SK-N-SH (cell line): ENCODE measurements at regions not wholly inside any gene's neighbourhood (a gene's known extent, or its start where the extent isn't known, plus 50 kb on each side); places are given as distances from the start of the nearest gene placed in this dataset.

Source experiments
- CTCF ChIA-PET: fragments of 300-600, 350-600 bp; formaldehyde crosslinking; extraction: SDS; loops from one replicate; lab custom pipeline; 2021; lab: Yijun Ruan, JAX
- POLR2A ChIA-PET: fragments of 350-600 bp; sonication (Branson Sonifier 250); formaldehyde crosslinking; extraction: SDS; loops from one replicate; lab custom pipeline; 2020; ENCODE audit warnings: antibody characterized with exemption, inconsistent platforms; lab: Yijun Ruan, JAX
- DNase-seq: peaks from one replicate; pipeline ENCODE4 v3.0.0; 2012
- H2AFZ ChIP-seq: fragments of 200-600 bp; sonication (generic); 2 replicates; pipeline ENCODE4 v1.8.1; 2016; ENCODE audit warnings: antibody characterized with exemption, mild to moderate bottlenecking, low read depth
- H3F3A ChIP-seq: fragments of 200-600 bp; sonication (generic); replicated peaks from 2 replicates; pipeline ENCODE3; 2016; ENCODE audit warnings: antibody characterized with exemption, mild to moderate bottlenecking; ENCODE audit not compliant: insufficient read depth
- H3K27ac ChIP-seq, 2 experiments: fragments of 200-500 bp in 1 of 2; fragments of 200-600 bp in 1 of 2; sonication (Bioruptor generic) in 1 of 2; sonication (generic), shearing (Covaris generic) in 1 of 2; 2 replicates each; pipeline versions ENCODE4 v1.5.1 to v1.6.1; 2014 to 2016; ENCODE audit warnings: low read depth in 2 of 2, inconsistent platforms in 1 of 2, low read length in 1 of 2, mild to moderate bottlenecking in 1 of 2, mixed read lengths in 1 of 2
- H3K27me3 ChIP-seq: fragments of 200-600 bp; sonication (generic), shearing (Covaris generic); 2 replicates; pipeline ENCODE4 v1.6.1; 2016; ENCODE audit warnings: mixed run types; ENCODE audit not compliant: insufficient read depth
- H3K36me3 ChIP-seq, 2 experiments: fragments of 200-500 bp in 1 of 2; fragments of 200-600 bp in 1 of 2; sonication (Bioruptor generic) in 1 of 2; sonication (generic) in 1 of 2; replicated peaks in 1 of 2; 2 replicates each; pipeline versions ENCODE3 to v1.5.1; 2014 to 2016; ENCODE audit warnings: low read length in 1 of 2, mild to moderate bottlenecking in 1 of 2; ENCODE audit not compliant: insufficient read depth in 2 of 2, control insufficient read depth in 1 of 2
- H3K4me1 ChIP-seq, 2 experiments: fragments of 200-500 bp in 1 of 2; fragments of 200-600 bp in 1 of 2; sonication (Bioruptor generic) in 1 of 2; sonication (generic), shearing (Covaris generic) in 1 of 2; 2 replicates each; pipeline versions ENCODE4 v1.5.1 to v1.6.1; 2014 to 2016; ENCODE audit warnings: low read depth in 1 of 2, low read length in 1 of 2, mixed run types in 1 of 2; ENCODE audit not compliant: insufficient read depth in 2 of 2, control insufficient read depth in 1 of 2
- H3K4me2 ChIP-seq: fragments of 200-600 bp; sonication (generic), shearing (Covaris generic); 2 replicates; pipeline ENCODE4 v1.6.1; 2017; ENCODE audit warnings: mixed run types
- H3K4me3 ChIP-seq, 2 experiments: fragments of 200-500 bp in 1 of 2; fragments of 200-600 bp in 1 of 2; sonication (Bioruptor generic) in 1 of 2; sonication (generic), shearing (Covaris generic) in 1 of 2; 2 replicates each; pipeline versions ENCODE4 v1.5.1 to v1.8.1; 2014 to 2016; ENCODE audit warnings: low read depth in 2 of 2, inconsistent platforms in 1 of 2, low read length in 1 of 2, mild to moderate bottlenecking in 1 of 2, mixed read lengths in 1 of 2, moderate library complexity in 1 of 2
- H3K79me2 ChIP-seq: fragments of 200-600 bp; sonication (generic); 2 replicates; pipeline ENCODE4 v1.8.1; 2017; ENCODE audit warnings: mild to moderate bottlenecking; ENCODE audit not compliant: insufficient read depth
- H3K9ac ChIP-seq: fragments of 200-600 bp; sonication (generic); 2 replicates; pipeline ENCODE4 v1.6.1; 2017; ENCODE audit warnings: mixed run types
- H3K9me2 ChIP-seq: fragments of 200-600 bp; sonication (generic); 2 replicates; pipeline ENCODE4 v1.6.1; 2017; ENCODE audit warnings: mixed run types
- H3K9me3 ChIP-seq: fragments of 200-600 bp; sonication (generic); 2 replicates; pipeline ENCODE4 v1.6.1; 2017; ENCODE audit warnings: mixed run types, mild to moderate bottlenecking, moderate library complexity
- H4K20me1 ChIP-seq: fragments of 200-600 bp; sonication (generic); 2 replicates; pipeline ENCODE4 v1.6.1; 2017; ENCODE audit warnings: mild to moderate bottlenecking, mixed run types; ENCODE audit not compliant: insufficient read depth
- CHD2 ChIP-seq: fragments of 150-350 bp; IDR thresholded peaks from 2 replicates; pipeline ENCODE4 v1.6.1; 2018; ENCODE audit warnings: low read length; ENCODE audit not compliant: partially characterized antibody
- EZH2phosphoT487 ChIP-seq: fragments of 200-600 bp; sonication (generic); IDR thresholded peaks from 2 replicates; pipeline ENCODE4 v1.6.1; 2017; ENCODE audit warnings: low read depth, mixed run types, mild to moderate bottlenecking, antibody characterized with exemption, moderate library complexity, borderline replicate concordance
- JUND ChIP-seq: IDR thresholded peaks from 2 replicates; pipeline ENCODE4 v1.4.0; 2012
- MXI1 ChIP-seq: IDR thresholded peaks from 2 replicates; pipeline ENCODE4 v1.6.1; 2012; ENCODE audit warnings: mild to moderate bottlenecking, low read depth, low read length, improper control_type of control experiment
- NFIC ChIP-seq: IDR thresholded peaks from 2 replicates; pipeline ENCODE4 v1.4.0; 2012; ENCODE audit warnings: borderline replicate concordance
- POLR2AphosphoS5 ChIP-seq: IDR thresholded peaks from 2 replicates; pipeline ENCODE4 v1.6.1; 2012; ENCODE audit warnings: low read depth, low read length
- RAD21 ChIP-seq: IDR thresholded peaks from 2 replicates; pipeline ENCODE4 v1.6.1; 2012; ENCODE audit warnings: mild to moderate bottlenecking, low read length
- REST ChIP-seq: IDR thresholded peaks from 2 replicates; pipeline ENCODE4 v1.6.1; 2012; ENCODE audit warnings: mild to moderate bottlenecking, low read depth, low read length, moderate library complexity
- RXRA ChIP-seq: IDR thresholded peaks from 2 replicates; pipeline ENCODE4 v1.4.0; 2012; ENCODE audit warnings: low read depth, mild to moderate bottlenecking, borderline replicate concordance
- TCF12 ChIP-seq: IDR thresholded peaks from 2 replicates; pipeline ENCODE4 v1.4.0; 2012
- TEAD4 ChIP-seq: IDR thresholded peaks from 2 replicates; pipeline ENCODE4 v1.4.0; 2012; ENCODE audit warnings: mild to moderate bottlenecking, borderline replicate concordance; ENCODE audit not compliant: insufficient read depth
- YY1 ChIP-seq: IDR thresholded peaks from 2 replicates; pipeline ENCODE4 v1.4.0; 2012; ENCODE audit warnings: low read depth, mild to moderate bottlenecking
- ZBTB33 ChIP-seq: IDR thresholded peaks from 2 replicates; pipeline ENCODE4 v1.4.0; 2012; ENCODE audit warnings: low read depth, borderline replicate concordance
- WGBS: methylation state at CpG from one replicate; pipeline ENCODE4 v1.1.6; 2017; ENCODE audit warnings: low lambda C conversion rate; 5-methylcytosine and 5-hydroxymethylcytosine counted together
- TF ChIP-seq, protein P1 (sequence below): fragments of 200-600 bp; sonication (generic); IDR thresholded peaks from 2 replicates; pipeline ENCODE4 v1.6.1; 2017; ENCODE audit warnings: antibody characterized with exemption, mild to moderate bottlenecking, moderate library complexity
- TF ChIP-seq, protein P2 (sequence below): IDR thresholded peaks from 2 replicates; pipeline ENCODE4; 2012

DNA sequence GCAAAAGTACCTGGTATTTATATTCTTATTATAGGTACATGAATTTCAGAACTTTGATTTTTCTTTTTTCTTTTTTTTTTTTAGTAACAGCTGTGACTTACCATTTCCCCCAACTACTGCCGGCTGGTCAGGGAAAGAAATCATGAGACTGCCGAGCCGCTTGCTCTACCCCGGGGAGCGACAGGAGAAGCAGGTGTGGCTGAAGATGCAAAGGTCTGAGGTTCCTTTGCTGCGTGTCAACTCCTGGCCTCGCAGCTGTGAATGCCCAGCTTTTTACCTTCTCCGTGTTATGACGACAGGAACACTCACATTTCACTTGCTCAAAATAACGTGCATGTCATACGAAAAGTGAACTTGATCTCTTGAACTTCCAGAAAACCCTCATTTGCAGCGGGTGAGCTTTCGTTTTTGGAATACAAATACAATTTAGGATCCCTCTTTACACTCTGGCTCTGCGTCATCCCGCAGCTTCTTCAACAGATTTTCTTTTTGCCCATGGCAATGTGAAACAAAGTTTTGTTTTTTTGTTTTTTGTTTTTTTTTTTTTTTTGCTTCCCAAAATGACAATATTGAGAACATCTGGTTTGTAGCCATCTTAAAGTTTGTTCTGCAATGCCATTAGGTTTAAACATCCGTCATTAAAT lies 117.9 kb downstream of the EFNB2 start:
- H3K4me2 ChIP-seq: no peak overlapping the region
- no peak overlapping the region for H2AFZ ChIP-seq
- H4K20me1 ChIP-seq: no peaks in the 10 kb centered on the region
- ChIA-PET POLR2A (no interaction called here), CTCF (no interaction called here)
- no peaks in the 10 kb centered on the region for H3K79me2 ChIP-seq
- H3K36me3 ChIP-seq: no peaks in the 10 kb centered on the region
- WGBS: 97% methylated on average over 16 of the region's 16 CpGs
- H3K27me3 ChIP-seq: no peaks in the 10 kb centered on the region
- TF ChIP-seq NFIC: no peak
- no peak for TF ChIP-seq REST
- no peak for TF ChIP-seq TCF12
- TF ChIP-seq EZH2phosphoT487: no peak
- no peak for TF ChIP-seq CHD2
- TF ChIP-seq RXRA: no peak
- TF ChIP-seq YY1: no peak
- TF ChIP-seq TEAD4: no peak
- DNase-seq: no peak
- H3K9me3 ChIP-seq: no peaks in the 10 kb centered on the region
- H3K9me2 ChIP-seq: no peaks in the 10 kb centered on the region
- peaks cover 0 to 3% of the 10 kb centered on the region in 2 experiments; a peak in 2 of 4 replicates for H3K4me1 ChIP-seq
- no peak overlapping the region for H3K9ac ChIP-seq
- H3F3A ChIP-seq: no peaks in the 10 kb centered on the region
- H3K4me3 ChIP-seq: no peak overlapping the region
- H3K27ac ChIP-seq: no peak overlapping the region

- Histone ChIP-seq H3K9me3 (no peaks in the 10 kb centered on the region), H2AFZ (no peak overlapping the region), H3K4me1 (peaks cover 0 to 3% of the 10 kb centered on the region in 2 experiments; a peak in 2 of 4 replicates), H3K9ac (no peak overlapping the region), H4K20me1 (no peaks in the 10 kb centered on the region), H3K4me3 (no peak overlapping the region), H3K9me2 (no peaks in the 10 kb centered on the region), H3K79me2 (no peaks in the 10 kb centered on the region), H3K36me3 (no peaks in the 10 kb centered on the region), H3F3A (no peaks in the 10 kb centered on the region), H3K4me2 (no peak overlapping the region), H3K27ac (no peak overlapping the region), H3K27me3 (no peaks in the 10 kb centered on the region)
- ChIA-PET POLR2A (no interaction called here), CTCF (interaction anchor here (1.4 to 1.6 kb wide), 2 partner anchors 17 to 24 kb away, joined by 5 read pairs; no protein-coding TSS in a partner anchor)
- DNase-seq: no peak
- WGBS: 63% methylated on average over 2 of the region's 3 CpGs
- TF ChIP-seq REST (no peak), MXI1 (no peak), JUND (no peak), TEAD4 (no peak), CHD2 (no peak), POLR2AphosphoS5 (no peak), ZBTB33 (no peak), RAD21 (no peak)
- TF ChIP-seq, protein P1, sequence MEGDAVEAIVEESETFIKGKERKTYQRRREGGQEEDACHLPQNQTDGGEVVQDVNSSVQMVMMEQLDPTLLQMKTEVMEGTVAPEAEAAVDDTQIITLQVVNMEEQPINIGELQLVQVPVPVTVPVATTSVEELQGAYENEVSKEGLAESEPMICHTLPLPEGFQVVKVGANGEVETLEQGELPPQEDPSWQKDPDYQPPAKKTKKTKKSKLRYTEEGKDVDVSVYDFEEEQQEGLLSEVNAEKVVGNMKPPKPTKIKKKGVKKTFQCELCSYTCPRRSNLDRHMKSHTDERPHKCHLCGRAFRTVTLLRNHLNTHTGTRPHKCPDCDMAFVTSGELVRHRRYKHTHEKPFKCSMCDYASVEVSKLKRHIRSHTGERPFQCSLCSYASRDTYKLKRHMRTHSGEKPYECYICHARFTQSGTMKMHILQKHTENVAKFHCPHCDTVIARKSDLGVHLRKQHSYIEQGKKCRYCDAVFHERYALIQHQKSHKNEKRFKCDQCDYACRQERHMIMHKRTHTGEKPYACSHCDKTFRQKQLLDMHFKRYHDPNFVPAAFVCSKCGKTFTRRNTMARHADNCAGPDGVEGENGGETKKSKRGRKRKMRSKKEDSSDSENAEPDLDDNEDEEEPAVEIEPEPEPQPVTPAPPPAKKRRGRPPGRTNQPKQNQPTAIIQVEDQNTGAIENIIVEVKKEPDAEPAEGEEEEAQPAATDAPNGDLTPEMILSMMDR: no peak
- TF ChIP-seq, protein P2, sequence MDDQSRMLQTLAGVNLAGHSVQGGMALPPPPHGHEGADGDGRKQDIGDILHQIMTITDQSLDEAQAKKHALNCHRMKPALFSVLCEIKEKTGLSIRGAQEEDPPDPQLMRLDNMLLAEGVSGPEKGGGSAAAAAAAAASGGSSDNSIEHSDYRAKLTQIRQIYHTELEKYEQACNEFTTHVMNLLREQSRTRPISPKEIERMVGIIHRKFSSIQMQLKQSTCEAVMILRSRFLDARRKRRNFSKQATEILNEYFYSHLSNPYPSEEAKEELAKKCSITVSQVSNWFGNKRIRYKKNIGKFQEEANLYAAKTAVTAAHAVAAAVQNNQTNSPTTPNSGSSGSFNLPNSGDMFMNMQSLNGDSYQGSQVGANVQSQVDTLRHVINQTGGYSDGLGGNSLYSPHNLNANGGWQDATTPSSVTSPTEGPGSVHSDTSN: no peak
Observed at GRCh38 chr13:106416645-106417044, 118.8 kb downstream of the EFNB2 start.
